SK-N-SH (cell line): ENCODE measurements at regions not wholly inside any gene's neighbourhood (a gene's known extent, or its start where the extent isn't known, plus 50 kb on each side); places are given as distances from the start of the nearest gene placed in this dataset.

ENCODE experiments used
- CTCF ChIA-PET: fragments of 300-600, 350-600 bp; formaldehyde crosslinking; extraction: SDS; loops from one replicate; lab custom pipeline; 2021; lab: Yijun Ruan, JAX
- POLR2A ChIA-PET: fragments of 350-600 bp; sonication (Branson Sonifier 250); formaldehyde crosslinking; extraction: SDS; loops from one replicate; lab custom pipeline; 2020; ENCODE audit warnings: antibody characterized with exemption, inconsistent platforms; lab: Yijun Ruan, JAX
- DNase-seq: peaks from one replicate; pipeline ENCODE4 v3.0.0; 2012
- H2AFZ ChIP-seq: fragments of 200-600 bp; sonication (generic); 2 replicates; pipeline ENCODE4 v1.8.1; 2016; ENCODE audit warnings: antibody characterized with exemption, mild to moderate bottlenecking, low read depth
- H3F3A ChIP-seq: fragments of 200-600 bp; sonication (generic); replicated peaks from 2 replicates; pipeline ENCODE3; 2016; ENCODE audit warnings: antibody characterized with exemption, mild to moderate bottlenecking; ENCODE audit not compliant: insufficient read depth
- H3K27ac ChIP-seq, 2 experiments: fragments of 200-500 bp in 1 of 2; fragments of 200-600 bp in 1 of 2; sonication (Bioruptor generic) in 1 of 2; sonication (generic), shearing (Covaris generic) in 1 of 2; 2 replicates each; pipeline versions ENCODE4 v1.5.1 to v1.6.1; 2014 to 2016; ENCODE audit warnings: low read depth in 2 of 2, inconsistent platforms in 1 of 2, low read length in 1 of 2, mild to moderate bottlenecking in 1 of 2, mixed read lengths in 1 of 2
- H3K27me3 ChIP-seq: fragments of 200-600 bp; sonication (generic), shearing (Covaris generic); 2 replicates; pipeline ENCODE4 v1.6.1; 2016; ENCODE audit warnings: mixed run types; ENCODE audit not compliant: insufficient read depth
- H3K36me3 ChIP-seq, 2 experiments: fragments of 200-500 bp in 1 of 2; fragments of 200-600 bp in 1 of 2; sonication (Bioruptor generic) in 1 of 2; sonication (generic) in 1 of 2; replicated peaks in 1 of 2; 2 replicates each; pipeline versions ENCODE3 to v1.5.1; 2014 to 2016; ENCODE audit warnings: low read length in 1 of 2, mild to moderate bottlenecking in 1 of 2; ENCODE audit not compliant: insufficient read depth in 2 of 2, control insufficient read depth in 1 of 2
- H3K4me1 ChIP-seq, 2 experiments: fragments of 200-500 bp in 1 of 2; fragments of 200-600 bp in 1 of 2; sonication (Bioruptor generic) in 1 of 2; sonication (generic), shearing (Covaris generic) in 1 of 2; 2 replicates each; pipeline versions ENCODE4 v1.5.1 to v1.6.1; 2014 to 2016; ENCODE audit warnings: low read depth in 1 of 2, low read length in 1 of 2, mixed run types in 1 of 2; ENCODE audit not compliant: insufficient read depth in 2 of 2, control insufficient read depth in 1 of 2
- H3K4me2 ChIP-seq: fragments of 200-600 bp; sonication (generic), shearing (Covaris generic); 2 replicates; pipeline ENCODE4 v1.6.1; 2017; ENCODE audit warnings: mixed run types
- H3K4me3 ChIP-seq, 2 experiments: fragments of 200-500 bp in 1 of 2; fragments of 200-600 bp in 1 of 2; sonication (Bioruptor generic) in 1 of 2; sonication (generic), shearing (Covaris generic) in 1 of 2; 2 replicates each; pipeline versions ENCODE4 v1.5.1 to v1.8.1; 2014 to 2016; ENCODE audit warnings: low read depth in 2 of 2, inconsistent platforms in 1 of 2, low read length in 1 of 2, mild to moderate bottlenecking in 1 of 2, mixed read lengths in 1 of 2, moderate library complexity in 1 of 2
- H3K79me2 ChIP-seq: fragments of 200-600 bp; sonication (generic); 2 replicates; pipeline ENCODE4 v1.8.1; 2017; ENCODE audit warnings: mild to moderate bottlenecking; ENCODE audit not compliant: insufficient read depth
- H3K9ac ChIP-seq: fragments of 200-600 bp; sonication (generic); 2 replicates; pipeline ENCODE4 v1.6.1; 2017; ENCODE audit warnings: mixed run types
- H3K9me2 ChIP-seq: fragments of 200-600 bp; sonication (generic); 2 replicates; pipeline ENCODE4 v1.6.1; 2017; ENCODE audit warnings: mixed run types
- H3K9me3 ChIP-seq: fragments of 200-600 bp; sonication (generic); 2 replicates; pipeline ENCODE4 v1.6.1; 2017; ENCODE audit warnings: mixed run types, mild to moderate bottlenecking, moderate library complexity
- H4K20me1 ChIP-seq: fragments of 200-600 bp; sonication (generic); 2 replicates; pipeline ENCODE4 v1.6.1; 2017; ENCODE audit warnings: mild to moderate bottlenecking, mixed run types; ENCODE audit not compliant: insufficient read depth
- CTCF ChIP-seq: fragments of 200-600 bp; sonication (generic); IDR thresholded peaks from 2 replicates; pipeline ENCODE4 v1.6.1; 2017; ENCODE audit warnings: antibody characterized with exemption, mild to moderate bottlenecking, moderate library complexity
- ELF1 ChIP-seq: IDR thresholded peaks from 2 replicates; pipeline ENCODE4 v1.4.0; 2012
- EP300 ChIP-seq, 2 experiments: IDR thresholded peaks; 2 replicates each; pipeline versions ENCODE4 v1.4.0 to v1.6.1; 2012; ENCODE audit warnings: borderline replicate concordance in 1 of 2, low read depth in 1 of 2, low read length in 1 of 2
- FOSL2 ChIP-seq: IDR thresholded peaks from 2 replicates; pipeline ENCODE4 v1.4.0; 2012; ENCODE audit warnings: low read depth, mild to moderate bottlenecking, moderate library complexity, borderline replicate concordance
- IRF3 ChIP-seq: fragments of 150-350 bp; IDR thresholded peaks from 2 replicates; pipeline ENCODE4 v1.6.1; 2016; ENCODE audit warnings: mild to moderate bottlenecking, low read depth, low read length
- MEF2A ChIP-seq: IDR thresholded peaks from 2 replicates; pipeline ENCODE4 v1.4.0; 2012; ENCODE audit warnings: low read depth, borderline replicate concordance
- PBX3 ChIP-seq: IDR thresholded peaks from 2 replicates; pipeline ENCODE4; 2012
- REST ChIP-seq: IDR thresholded peaks from 2 replicates; pipeline ENCODE4 v1.6.1; 2012; ENCODE audit warnings: mild to moderate bottlenecking, low read depth, low read length, moderate library complexity
- SIN3A ChIP-seq: IDR thresholded peaks from 2 replicates; pipeline ENCODE4 v1.6.1; 2012; ENCODE audit warnings: low read depth, mild to moderate bottlenecking, low read length, moderate library complexity, borderline replicate concordance
- TCF12 ChIP-seq: IDR thresholded peaks from 2 replicates; pipeline ENCODE4 v1.4.0; 2012
- TEAD4 ChIP-seq: IDR thresholded peaks from 2 replicates; pipeline ENCODE4 v1.4.0; 2012; ENCODE audit warnings: mild to moderate bottlenecking, borderline replicate concordance; ENCODE audit not compliant: insufficient read depth
- USF2 ChIP-seq: fragments of 150-350 bp; IDR thresholded peaks from 2 replicates; pipeline ENCODE4 v1.6.1; 2017; ENCODE audit warnings: antibody characterized with exemption, low read length, low read depth, borderline replicate concordance
- YY1 ChIP-seq: IDR thresholded peaks from 2 replicates; pipeline ENCODE4 v1.4.0; 2012; ENCODE audit warnings: low read depth, mild to moderate bottlenecking
- WGBS: methylation state at CpG from one replicate; pipeline ENCODE4 v1.1.6; 2017; ENCODE audit warnings: low lambda C conversion rate; 5-methylcytosine and 5-hydroxymethylcytosine counted together

GRCh38 chr11:130574740-130575139 is 126.3 kb downstream of the ADAMTS15 start:
- Histone ChIP-seq H3K27me3 (no peaks in the 10 kb centered on the region), H3K4me1 (peaks cover 0 to under 1% of the 10 kb centered on the region in 2 experiments; a peak in 1 of 4 replicates), H3K79me2 (no peaks in the 10 kb centered on the region), H2AFZ (no peak overlapping the region), H3K9ac (no peak overlapping the region), H3K9me2 (no peaks in the 10 kb centered on the region), H3K4me3 (no peak overlapping the region), H3K36me3 (no peaks in the 10 kb centered on the region), H3K27ac (no peak overlapping the region), H3F3A (peaks cover under 1% of the 10 kb centered on the region), H4K20me1 (no peaks in the 10 kb centered on the region), H3K9me3 (no peaks in the 10 kb centered on the region), H3K4me2 (no peak overlapping the region)
- POLR2A ChIA-PET: no interaction called here
- CTCF ChIA-PET: interaction anchor here (0.9 kb wide), 1 partner anchor 287 kb away, joined by 3 read pairs; no protein-coding TSS in a partner anchor
- WGBS: 70% methylated on average over 2 of the region's 2 CpGs
- no peak for DNase-seq
- TF ChIP-seq TCF12 (no peak), FOSL2 (no peak), TEAD4 (no peak), EP300 (IDR thresholded peaks at IDR 0.05; ENCODE audit: borderline replicate concordance in 1 of 2, low read depth in 1 of 2, low read length in 1 of 2) (no peak), IRF3 (no peak), USF2 (no peak), ELF1 (no peak), CTCF (no peak), SIN3A (no peak), REST (no peak), YY1 (no peak), MEF2A (no peak), PBX3 (no peak)
